HG02981 (cell line): ENCODE measurements at regions not wholly inside any gene's neighbourhood (a gene's known extent, or its start where the extent isn't known, plus 50 kb on each side); places are given as distances from the start of the nearest gene placed in this dataset.

Experiments
- ATAC-seq: cut with Tn5 transposase; IDR thresholded peaks from one replicate; pipeline ENCODE4 v1.9.1; 2021; ENCODE audit warnings: mild to moderate bottlenecking, moderate library complexity; ENCODE audit not compliant: unreplicated experiment

DNA sequence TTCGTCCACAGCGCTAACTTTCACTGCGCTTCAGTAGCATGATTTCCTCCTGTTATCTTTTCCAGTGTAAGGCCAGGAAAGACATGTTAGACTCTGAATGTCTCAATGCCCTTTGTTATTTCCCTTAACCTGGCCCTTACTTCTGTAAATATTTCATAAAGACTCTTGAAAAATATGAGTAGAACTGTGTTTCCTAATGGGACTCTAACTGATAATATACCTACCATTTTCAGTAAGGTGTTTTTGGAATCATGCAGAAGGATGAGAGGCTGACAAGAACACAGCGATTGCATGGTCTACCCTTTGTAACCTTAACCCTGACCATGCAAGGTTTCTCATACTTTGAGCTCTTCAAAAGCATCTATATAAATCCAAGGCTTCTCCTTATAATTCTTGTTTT lies 550.1 kb downstream of the SLITRK6 start:
- ATAC-seq = no peak

DNA sequence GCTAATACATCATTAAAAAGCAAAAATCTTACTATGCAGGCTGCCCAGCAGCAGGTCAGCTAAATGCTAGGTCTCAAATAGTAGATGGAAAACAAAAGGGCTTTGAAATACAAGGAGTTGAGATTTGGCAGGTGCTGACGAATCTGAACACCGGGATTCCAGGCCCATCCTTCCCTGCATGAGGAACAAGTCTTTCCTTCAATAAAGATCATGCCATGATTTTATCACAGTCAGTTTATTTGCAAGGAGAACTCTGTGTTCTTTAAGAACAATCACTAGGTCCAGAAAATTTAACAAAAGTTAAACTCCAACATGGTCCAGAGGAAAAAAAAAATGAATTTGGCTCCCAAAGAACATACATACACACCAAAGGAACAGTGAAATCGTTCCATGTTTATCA lies 551.4 kb downstream of the SLITRK6 start:
- no peak for ATAC-seq

DNA sequence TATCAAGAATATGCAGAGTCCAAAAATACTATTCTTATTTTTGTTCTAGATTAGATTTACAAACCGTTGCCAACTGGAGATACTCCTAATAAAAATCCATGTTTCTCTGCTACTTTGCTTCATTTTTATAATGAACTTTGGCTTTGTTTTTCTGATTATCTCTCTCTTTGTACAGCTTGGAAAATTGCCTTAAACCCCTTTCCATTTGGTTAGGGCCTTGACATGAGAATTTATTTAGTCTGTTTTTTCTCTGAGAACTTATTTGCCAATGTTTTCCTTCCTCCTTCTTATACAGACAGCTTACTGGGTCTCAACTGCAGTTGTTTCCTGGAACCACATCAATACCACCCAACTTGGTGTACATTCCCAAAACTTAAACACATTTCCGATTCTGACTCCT lies 555.4 kb downstream of the SLITRK6 start:
- no peak for ATAC-seq

DNA sequence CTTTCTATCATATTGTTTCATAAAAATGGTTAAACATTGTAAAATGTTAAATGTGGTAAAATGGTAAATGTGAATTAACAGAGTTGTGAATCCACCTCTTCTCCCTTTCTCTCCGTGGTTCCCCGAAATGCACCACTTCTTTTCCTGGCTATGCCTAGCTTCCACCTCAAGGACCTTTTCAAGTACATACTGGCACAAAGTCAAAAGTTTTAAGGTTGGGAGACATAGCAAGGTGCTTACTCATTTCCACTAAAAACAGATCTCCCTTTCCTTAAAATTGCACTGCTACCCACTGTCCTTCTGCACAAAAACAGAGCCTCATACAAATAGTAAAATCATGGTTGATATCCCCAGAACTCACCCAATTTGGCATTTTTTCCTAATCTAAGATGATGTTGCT lies 558.2 kb downstream of the SLITRK6 start:
- ATAC-seq = no peak

DNA sequence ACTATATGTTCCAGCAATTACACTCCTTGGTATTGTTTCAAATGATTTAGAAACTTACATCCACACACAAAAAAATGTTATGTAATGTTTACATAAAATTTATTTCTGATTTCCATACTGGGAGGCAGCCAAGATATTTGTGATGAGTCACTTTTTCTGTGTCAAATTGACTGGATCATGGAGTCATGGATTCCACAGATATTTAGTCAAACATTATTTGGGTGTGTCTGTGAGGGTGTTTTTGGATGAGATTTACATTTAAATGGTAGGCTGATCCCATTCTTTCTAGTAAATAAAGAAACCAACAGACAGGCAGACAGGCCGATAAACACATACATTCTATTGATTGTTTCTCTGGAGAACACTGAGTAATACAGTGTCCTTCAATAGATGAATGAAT lies 562.8 kb downstream of the SLITRK6 start:
- ATAC-seq = no peak

DNA sequence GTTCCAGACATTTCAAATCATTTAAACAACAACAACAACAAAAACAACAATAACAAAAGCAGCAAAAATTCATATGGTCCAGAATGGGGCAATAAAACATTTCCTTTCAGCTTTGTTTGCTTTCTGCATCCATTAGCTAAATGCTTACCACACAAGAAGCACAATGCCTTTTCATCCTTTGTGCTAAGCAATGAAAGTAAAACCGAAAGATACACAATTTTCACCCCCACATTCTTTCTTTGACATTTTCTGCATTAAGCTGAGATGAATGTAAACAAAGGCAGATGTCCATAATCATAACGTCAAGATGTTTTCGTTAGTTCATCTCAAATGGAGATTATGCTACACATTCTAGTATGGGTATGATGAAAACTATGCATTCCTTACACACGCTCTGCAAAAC lies 568.5 kb downstream of the SLITRK6 start:
- ATAC-seq = no peak

DNA sequence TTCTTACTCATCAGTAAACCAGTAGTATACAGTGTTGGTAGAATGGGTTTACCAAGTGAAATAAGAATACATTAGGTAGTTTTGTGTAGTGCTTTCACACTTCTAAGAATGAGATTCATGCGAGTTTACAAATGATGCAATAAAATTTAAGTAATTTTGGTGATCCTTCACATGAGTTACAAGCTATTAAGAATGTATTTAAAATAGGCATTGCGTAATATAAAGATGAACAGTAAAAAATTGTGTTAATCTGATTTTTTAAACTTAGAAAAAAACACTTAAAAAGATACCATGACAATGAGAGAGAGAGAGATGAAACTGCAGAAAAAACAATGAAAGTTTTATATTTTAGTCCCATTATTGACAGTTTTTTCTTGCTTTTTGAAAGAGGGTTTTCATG lies 570.5 kb downstream of the SLITRK6 start:
- ATAC-seq = no peak

DNA sequence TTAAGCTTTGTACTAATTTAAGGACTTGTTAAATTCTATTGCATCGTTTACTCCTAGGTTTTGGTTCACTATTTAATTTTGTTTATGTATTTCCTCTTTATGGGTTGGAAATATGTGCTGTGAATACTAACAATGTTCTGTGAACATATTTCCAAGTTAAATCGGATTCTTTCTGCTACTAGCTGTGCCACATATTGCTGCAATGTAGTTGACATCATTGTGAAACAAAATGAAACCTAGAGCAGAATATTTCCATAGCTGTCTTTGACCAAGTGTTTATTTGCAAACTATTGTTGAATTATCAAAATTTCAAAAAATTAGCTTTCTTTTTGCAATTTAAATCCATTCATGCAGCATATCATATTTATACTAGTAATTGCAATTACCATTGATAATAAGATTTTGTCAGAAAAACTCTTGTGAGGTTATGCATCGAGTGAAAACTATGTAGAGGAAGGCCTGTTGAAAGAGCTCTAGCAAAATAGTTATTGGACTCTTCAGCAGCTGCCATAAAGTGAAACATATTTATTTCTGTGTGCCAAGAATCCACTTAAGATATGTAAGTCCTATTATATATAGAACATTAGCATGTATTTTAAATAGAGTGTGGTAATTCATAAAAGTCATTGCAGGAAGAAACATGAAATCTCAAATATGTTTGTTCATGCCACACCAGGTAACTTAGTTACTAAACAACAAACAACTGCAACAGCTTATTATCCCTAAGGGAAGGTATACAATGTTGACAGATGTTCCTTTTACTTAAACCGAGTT lies 575.1 kb downstream of the SLITRK6 start:
- ATAC-seq = no peak

DNA sequence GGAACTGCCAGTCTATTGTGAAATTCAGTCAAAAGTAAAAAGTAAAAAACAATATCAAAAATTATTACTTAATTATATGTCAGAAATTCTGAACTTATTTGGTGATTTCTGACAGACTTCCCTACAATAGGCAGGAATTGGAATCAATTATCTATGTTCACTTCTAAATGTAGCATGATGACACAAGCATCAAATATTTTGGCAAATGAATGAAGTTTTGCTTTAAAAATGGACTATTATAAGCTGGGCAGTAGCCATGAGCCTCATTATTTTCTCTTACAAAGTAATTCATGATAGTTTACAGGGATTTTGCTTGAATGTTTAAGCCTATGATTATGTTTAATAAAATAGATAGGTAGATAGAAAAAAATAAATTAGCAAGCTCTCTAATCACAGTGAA lies 582.6 kb downstream of the SLITRK6 start:
- ATAC-seq = no peak

DNA sequence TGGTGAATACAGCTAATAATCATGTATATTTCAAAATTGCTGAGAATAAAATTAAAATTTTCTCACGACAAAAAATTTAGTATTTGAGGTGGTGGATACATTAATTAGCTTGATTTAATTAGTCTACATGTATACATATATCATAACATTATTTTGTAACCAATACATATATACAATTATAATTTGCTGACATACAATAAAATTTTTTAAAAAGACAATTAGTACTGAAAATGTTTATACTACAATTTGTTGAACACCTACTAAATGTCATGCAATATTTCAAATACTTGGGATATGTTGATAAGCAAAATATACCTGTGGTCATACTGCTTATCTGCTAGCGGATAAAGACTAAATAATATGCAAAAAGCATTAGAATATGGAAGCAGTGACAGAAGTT lies 586.5 kb downstream of the SLITRK6 start:
- no peak for ATAC-seq

DNA sequence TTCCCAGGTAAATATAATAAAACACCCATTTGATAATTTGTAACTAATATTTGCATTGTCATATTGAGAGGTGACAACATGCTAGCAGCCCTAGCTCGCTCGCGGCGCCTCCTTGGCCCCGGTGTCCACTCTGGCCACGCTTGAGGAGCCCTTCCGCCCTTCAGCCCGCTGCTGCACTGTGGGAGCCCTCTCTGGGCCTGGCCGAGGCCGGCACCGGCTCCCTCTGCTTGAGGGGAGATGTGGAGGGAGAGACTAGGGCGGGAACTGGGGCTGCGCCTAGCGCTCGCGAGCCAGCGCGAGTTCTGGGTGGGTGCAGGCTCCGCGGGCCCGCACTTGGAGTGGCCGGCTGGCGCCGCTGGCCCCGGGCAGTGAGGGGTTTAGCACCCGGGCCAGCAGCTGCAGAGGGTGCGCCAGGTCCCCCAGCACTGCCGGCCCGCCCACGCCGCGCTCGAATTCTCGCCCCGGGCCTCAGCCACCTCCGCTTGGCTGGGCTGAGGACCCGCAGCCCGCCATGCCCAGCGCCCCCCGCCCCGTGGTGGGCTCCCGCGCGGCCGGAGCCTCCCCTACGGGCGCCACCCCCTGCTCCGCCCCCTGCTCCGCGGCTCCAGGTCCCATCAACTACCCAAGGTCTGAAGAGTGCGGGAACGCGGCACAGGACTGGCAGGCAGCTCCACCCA lies 594.4 kb downstream of the SLITRK6 start:
- no peak for ATAC-seq

DNA sequence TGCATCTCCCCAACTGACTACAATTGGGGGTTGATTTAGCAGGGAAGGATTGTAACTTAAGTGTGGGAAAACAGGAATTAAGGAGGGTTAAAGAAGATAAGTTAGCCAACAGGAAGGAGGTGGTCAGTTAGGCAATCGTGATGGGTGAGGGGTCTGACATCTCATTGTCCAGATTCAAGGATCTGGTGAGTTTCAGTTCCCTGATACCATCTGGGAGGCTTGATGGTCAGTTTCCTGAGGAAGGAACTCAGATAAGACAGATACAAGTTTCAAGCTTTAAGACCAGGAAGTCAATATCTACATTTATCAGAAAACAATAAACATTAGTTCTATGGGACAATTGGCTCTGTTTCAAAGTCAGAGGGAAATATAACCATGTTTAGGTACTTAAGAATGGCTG lies 601.8 kb downstream of the SLITRK6 start:
- ATAC-seq = no peak

DNA sequence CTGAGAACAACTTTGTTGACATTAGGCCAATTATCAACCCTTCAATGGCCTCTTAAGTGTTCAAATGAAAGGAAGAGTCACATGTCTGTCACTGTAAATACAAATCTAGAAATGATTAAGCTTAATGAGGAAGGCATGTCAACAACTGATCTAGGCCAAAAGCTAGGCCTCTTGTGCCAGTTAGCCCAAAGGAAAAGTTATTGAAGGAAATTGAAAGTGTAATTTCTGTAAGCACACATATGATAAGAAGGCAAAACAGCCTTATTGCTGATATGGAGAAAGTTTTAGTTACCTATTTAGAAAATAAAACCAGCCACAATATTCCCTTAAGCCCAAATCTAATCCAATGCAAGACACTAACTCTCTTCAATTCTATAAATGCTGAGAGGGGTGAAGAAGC lies 604.7 kb downstream of the SLITRK6 start:
- ATAC-seq = no peak

DNA sequence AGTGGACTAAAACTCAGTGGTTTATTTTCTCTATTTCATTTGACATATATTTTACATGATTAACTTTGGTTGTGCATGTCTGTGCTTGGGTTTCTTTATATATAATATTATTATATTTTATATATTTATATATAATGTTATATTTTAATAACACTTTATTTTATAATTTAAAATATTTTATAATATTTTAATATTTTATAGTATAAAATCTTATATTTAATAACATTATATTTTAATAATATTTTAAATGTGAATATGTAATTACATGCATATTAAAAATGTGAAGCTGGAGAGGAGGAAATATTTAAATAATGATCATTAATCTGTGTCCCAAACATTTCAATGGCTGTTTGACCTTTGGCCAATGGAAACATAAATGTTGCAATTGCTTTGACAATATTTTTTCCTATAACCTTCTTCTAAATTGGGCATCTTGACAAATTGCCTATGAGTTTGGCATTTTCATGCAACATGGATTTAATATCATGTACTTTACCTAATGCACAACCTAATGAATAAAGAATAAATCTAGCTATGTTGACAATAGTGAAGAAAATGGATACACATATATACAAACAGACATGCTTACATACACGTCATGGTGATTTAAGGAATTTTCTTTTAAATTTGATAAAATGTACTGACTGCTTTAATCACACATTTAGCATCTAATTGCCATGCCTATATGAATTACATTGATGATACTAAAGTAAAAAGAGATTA lies 607.1 kb downstream of the SLITRK6 start:
- ATAC-seq = no peak

DNA sequence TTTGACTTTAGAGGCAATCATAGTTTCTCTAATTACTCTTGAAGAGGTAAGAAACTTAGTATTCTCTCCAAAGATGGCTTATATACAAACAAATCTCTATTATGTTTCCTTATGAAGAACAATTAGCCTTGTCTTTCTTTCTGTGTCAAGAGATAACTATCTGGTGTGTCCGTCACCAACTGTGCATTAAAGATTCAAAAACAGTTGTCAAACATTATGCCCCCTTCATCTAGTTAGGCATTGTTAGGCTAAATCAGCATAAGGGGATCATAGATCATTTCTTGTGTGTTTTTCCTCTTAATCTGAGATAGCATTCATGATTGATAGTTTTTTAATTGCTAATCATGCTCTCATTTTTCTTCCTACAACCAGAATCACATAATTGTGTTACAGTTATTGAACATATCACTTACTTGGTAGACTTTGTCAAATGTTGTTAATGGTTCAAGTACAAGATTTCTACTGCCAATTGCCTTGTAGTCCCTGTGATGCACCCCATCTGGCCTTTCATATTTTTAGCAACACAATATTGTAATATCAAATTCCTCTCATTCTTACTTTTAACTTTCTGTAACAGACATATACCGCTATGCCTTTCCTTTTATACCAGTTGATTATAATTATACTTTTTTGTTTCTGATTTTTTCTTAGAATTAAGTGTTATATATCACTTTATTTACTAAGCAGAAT lies 612.7 kb downstream of the SLITRK6 start:
- ATAC-seq = no peak

DNA sequence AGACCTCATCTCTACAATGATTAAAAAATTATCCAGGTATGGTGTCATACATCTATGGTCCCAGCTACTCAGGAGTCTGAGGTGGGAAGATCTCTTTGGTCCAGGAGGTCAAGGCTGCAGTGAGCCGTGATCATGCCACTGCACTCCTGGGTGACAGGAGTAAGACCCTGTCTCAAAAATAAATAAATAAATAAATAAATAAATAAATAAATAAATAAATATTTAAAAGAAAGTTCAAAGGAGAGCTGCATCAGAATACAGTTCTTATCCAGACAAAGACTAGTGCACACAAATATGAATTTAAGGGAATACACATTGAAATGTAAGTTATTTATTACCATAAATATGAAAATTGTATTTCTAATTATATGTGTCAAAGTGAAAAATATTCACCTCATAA lies 624.9 kb downstream of the SLITRK6 start:
- ATAC-seq = no peak

DNA sequence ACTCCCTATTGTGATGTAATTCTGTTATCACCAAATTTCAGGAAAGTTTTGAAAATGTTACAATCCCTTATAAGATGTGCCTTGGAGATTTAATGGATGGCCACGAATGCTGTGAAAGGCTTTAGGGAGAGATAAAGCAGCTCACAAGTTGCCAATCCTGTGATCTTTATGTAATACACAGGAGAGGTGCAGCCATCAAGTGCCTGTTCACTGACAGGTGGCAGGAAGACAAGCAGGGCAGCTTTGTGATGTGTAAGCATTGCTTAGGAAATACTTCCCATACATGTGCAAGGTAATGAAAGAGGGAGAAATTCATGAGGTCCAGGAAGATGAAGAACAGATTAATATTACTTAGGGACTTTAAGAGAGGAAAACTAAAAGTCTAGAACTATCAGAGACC lies 628.8 kb downstream of the SLITRK6 start:
- no peak for ATAC-seq

DNA sequence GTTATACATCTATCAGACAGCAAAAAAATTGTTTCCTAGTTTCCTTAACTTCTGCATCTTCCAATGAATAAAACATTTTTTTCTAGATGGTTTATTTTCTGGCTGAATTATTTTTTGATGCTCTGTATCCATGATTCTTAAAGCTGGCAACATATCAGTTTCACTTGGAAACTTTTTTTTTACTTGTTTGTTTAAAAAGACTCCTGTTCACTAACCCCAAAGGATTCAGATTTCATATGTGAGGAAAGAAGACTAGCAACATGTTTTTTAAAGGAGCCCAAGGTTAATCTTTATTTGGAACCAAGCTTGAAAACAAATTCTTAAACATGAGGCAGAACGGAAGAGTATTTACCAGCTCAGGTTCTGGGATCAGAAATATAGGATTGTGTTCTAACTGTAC lies 632.3 kb downstream of the SLITRK6 start:
- no peak for ATAC-seq

DNA sequence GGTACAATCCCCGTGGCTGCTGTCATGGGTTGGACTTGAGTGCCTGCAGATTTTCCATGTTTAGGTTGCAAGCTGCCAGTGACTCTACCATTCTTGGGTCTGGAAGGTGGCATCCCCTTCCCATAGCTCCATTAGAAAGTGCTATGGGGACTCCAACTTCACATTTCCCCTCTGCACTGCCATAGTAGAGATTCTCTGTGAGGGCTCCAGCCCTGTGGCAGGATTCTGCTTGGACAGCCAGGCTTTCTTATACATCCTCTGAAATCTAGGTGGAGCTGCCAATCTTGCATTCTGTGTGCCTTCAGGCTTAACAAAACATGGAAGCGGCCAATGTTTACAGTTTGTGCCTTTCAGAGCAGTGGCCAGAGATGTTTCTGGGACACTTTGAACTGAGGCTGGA lies 636.2 kb downstream of the SLITRK6 start:
- no peak for ATAC-seq

DNA sequence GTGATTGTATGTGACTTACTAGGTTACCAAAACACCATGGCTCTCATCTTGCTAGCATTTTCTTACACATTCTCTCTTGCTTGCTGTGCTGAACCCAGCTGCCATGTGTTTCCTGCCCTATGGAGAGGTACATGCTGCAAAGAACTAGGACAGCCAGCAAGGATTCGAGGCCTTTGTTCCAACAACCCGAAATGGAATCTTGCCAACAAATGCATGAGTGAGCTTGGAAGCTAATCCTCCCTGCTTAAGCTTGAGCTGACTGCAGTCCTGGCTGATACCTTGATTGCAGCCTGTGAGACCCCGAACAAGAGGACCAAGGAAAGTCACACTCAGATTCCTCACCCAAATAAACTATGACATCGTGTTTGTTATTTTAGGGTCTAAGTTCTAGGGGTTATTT lies 651.2 kb downstream of the SLITRK6 start:
- no peak for ATAC-seq

DNA sequence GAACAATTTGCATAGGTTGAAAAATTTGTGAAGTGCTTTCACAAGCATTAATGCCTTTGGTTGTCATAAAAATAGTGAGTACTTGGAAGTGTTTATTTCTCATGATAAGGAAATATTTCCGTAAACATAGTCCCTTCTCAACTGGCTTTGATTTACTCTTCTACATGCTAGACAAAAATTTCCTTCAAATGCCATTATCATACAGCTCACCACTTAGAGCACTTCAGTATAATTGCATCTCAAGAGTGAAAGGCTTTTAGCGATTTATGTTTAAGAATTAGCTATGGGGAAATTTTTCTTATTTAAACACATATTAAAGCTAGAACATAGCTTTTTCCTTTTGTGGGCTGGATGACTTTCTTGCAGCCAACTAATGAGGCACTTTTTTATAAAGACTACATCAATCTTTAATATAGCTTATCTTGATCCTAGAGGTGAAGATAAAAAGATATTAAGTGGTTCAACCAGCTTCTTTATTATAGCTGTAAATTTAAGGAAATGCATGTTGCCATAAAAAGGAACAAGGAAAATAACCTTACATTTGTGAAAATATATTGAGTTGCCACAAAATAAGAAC lies 656.8 kb downstream of the SLITRK6 start:
- ATAC-seq = no peak
